T-helper 1 cell treated with Interleukin-12 subunit alpha and Interleukin-12 subunit beta and Interleukin-4 antibody, amounts not matched to agents 30 μg/mL and 1 μg/mL, for 36 hours (primary cell): ENCODE measurements at regions not wholly inside any gene's neighbourhood (a gene's known extent, or its start where the extent isn't known, plus 50 kb on each side); places are given as distances from the start of the nearest gene placed in this dataset.
"Not testable (repeated sequence)": the region's sequence is repeated elsewhere in the genome, so short reads cannot be mapped to it uniquely, and the experiment has no call there.

Source experiments
- H3K27ac Mint-ChIP-seq: one replicate; pipeline ENCODE4 v1.8.0; 2021; ENCODE audit warnings: mild to moderate bottlenecking, mixed read lengths
- H3K27me3 Mint-ChIP-seq: one replicate; pipeline ENCODE4 v1.8.0; 2021; ENCODE audit warnings: low read depth, mixed read lengths
- H3K36me3 Mint-ChIP-seq: one replicate; pipeline ENCODE4 v1.8.0; 2021; ENCODE audit warnings: low read depth, mixed read lengths
- H3K4me1 Mint-ChIP-seq: one replicate; pipeline ENCODE4 v1.8.0; 2021; ENCODE audit warnings: low read depth, mixed read lengths
- H3K4me3 Mint-ChIP-seq: one replicate; pipeline ENCODE4 v1.8.0; 2021; ENCODE audit warnings: mild to moderate bottlenecking, moderate library complexity, mixed read lengths
- H3K9me3 Mint-ChIP-seq: one replicate; pipeline ENCODE4 v1.8.0; 2021; ENCODE audit warnings: mixed read lengths

- H3K36me3 Mint-ChIP-seq = no peaks in the 10 kb centered on the region
- no peaks in the 10 kb centered on the region for H3K27me3 Mint-ChIP-seq
- no peak overlapping the region for H3K27ac Mint-ChIP-seq
- no peaks in the 10 kb centered on the region for H3K4me1 Mint-ChIP-seq
- peaks cover 12% of the 10 kb centered on the region for H3K9me3 Mint-ChIP-seq
- no peak overlapping the region for H3K4me3 Mint-ChIP-seq
Measured at GRCh38 chr7:10439027-10439426, 534.6 kb upstream of the PHF14 start.

DNA sequence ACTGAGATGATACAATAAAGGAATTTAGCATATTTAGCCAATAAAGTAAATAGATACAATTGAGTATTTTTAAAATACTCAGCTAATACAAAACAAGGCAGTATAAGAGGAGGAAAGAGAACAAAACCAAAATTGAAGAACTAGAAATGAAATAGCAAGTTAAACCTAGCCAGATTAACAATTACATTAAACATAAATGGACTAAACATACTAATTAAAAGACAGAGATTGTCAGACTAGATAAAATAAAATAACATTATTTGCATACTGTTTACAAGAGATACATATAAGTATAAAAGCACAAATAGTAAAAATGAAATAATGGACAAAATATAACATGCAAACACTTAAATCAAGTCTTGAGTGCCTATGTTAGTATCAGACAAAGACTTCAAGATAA is 517.7 kb upstream of the PHF14 start:
- H3K27me3 Mint-ChIP-seq = no peaks in the 10 kb centered on the region
- H3K36me3 Mint-ChIP-seq = no peaks in the 10 kb centered on the region
- H3K4me1 Mint-ChIP-seq = no peaks in the 10 kb centered on the region
- H3K4me3 Mint-ChIP-seq = no peak overlapping the region
- no peak overlapping the region for H3K27ac Mint-ChIP-seq
- H3K9me3 Mint-ChIP-seq = peaks cover 17% of the 10 kb centered on the region

DNA sequence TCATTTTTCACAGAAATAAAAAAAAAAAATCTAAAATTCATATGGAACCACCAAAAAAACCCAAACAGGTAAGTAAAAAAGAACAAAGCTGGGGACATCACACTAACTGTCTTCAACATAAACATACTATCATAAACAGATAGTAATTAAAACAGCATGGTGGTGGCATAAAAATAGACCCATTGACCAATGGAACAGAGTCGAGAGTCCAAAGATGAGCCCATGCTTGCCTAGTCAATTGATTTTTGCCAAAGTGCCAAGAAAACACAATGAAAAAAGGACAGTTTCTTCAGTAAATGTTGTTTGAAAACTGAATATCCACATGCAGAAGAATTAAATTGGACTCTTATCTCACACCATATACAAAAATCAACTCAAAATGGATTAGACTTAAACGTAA is 513.2 kb upstream of the PHF14 start:
- H3K27me3 Mint-ChIP-seq = no peaks in the 10 kb centered on the region
- H3K36me3 Mint-ChIP-seq = no peaks in the 10 kb centered on the region
- H3K4me1 Mint-ChIP-seq = no peaks in the 10 kb centered on the region
- no peak overlapping the region for H3K4me3 Mint-ChIP-seq
- peaks cover 8% of the 10 kb centered on the region for H3K9me3 Mint-ChIP-seq
- no peak overlapping the region for H3K27ac Mint-ChIP-seq

DNA sequence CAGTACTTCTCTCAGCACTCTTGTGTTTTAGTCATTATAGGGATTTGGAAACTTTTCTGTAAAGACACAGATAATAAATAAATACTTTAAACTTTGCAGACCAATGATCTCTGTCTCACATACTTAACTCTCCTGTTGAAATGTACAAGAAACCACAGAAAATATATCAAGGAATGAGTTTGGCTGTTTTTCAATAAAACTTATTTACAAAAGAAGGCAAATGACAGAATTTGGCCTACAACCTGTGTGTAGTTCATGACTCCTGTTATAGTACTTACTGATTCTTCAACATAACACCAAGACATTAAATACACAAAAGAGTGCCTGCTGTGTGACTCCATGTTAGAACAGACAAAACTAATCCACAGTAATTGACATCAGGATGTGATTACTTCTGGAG is 510.0 kb upstream of the PHF14 start:
- H3K9me3 Mint-ChIP-seq = no peaks in the 10 kb centered on the region
- H3K27me3 Mint-ChIP-seq = no peaks in the 10 kb centered on the region
- no peak overlapping the region for H3K4me3 Mint-ChIP-seq
- no peak overlapping the region for H3K27ac Mint-ChIP-seq
- H3K36me3 Mint-ChIP-seq = no peaks in the 10 kb centered on the region
- H3K4me1 Mint-ChIP-seq = no peaks in the 10 kb centered on the region

DNA sequence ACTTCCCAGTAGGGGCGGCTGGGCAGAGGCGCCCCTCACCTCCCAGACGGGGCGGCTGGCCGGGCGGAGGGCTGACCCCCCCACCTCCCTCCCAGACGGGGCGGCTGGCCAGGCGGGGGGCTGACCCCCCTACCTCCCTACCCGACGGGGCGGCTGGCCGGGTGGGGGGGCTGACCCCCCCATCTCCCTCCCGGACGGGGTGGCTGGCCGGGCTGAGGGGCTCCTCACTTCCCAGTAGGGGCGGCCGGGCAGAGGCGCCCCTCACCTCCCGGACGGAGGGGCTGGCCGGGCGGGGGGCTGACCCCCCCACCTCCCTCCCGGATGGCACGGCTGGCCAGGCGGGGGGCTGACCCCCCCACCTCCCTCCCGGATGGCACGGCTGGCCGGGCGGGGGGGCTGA is 508.1 kb upstream of the PHF14 start:
- not testable (repeated sequence) for H3K4me1 Mint-ChIP-seq, H3K4me3 Mint-ChIP-seq, H3K36me3 Mint-ChIP-seq, H3K27ac Mint-ChIP-seq, H3K9me3 Mint-ChIP-seq, H3K27me3 Mint-ChIP-seq

- Mint-ChIP-seq H3K9me3 (no peaks in the 10 kb centered on the region), H3K27ac (no peak overlapping the region), H3K36me3 (no peaks in the 10 kb centered on the region), H3K27me3 (no peaks in the 10 kb centered on the region), H3K4me3 (no peak overlapping the region), H3K4me1 (no peaks in the 10 kb centered on the region)
Measured at GRCh38 chr7:10468908-10469307, 504.8 kb upstream of the PHF14 start.

- H3K27me3 Mint-ChIP-seq = no peaks in the 10 kb centered on the region
- H3K27ac Mint-ChIP-seq = no peak overlapping the region
- H3K4me3 Mint-ChIP-seq = no peak overlapping the region
- H3K9me3 Mint-ChIP-seq = no peaks in the 10 kb centered on the region
- H3K4me1 Mint-ChIP-seq = no peaks in the 10 kb centered on the region
- no peaks in the 10 kb centered on the region for H3K36me3 Mint-ChIP-seq
Measured at GRCh38 chr7:10469476-10469875, 504.2 kb upstream of the PHF14 start.

GRCh38 chr7:10471280-10472058 is 502.2 kb upstream of the PHF14 start:
- no peaks in the 10 kb centered on the region for H3K4me1 Mint-ChIP-seq
- H3K9me3 Mint-ChIP-seq = no peaks in the 10 kb centered on the region
- no peak overlapping the region for H3K4me3 Mint-ChIP-seq
- H3K27me3 Mint-ChIP-seq = no peaks in the 10 kb centered on the region
- no peak overlapping the region for H3K27ac Mint-ChIP-seq
- no peaks in the 10 kb centered on the region for H3K36me3 Mint-ChIP-seq

GRCh38 chr7:10472115-10472514 is 501.6 kb upstream of the PHF14 start:
- Mint-ChIP-seq H3K27me3 (no peaks in the 10 kb centered on the region), H3K36me3 (no peaks in the 10 kb centered on the region), H3K4me1 (no peaks in the 10 kb centered on the region), H3K27ac (no peak overlapping the region), H3K9me3 (no peaks in the 10 kb centered on the region), H3K4me3 (no peak overlapping the region)

DNA sequence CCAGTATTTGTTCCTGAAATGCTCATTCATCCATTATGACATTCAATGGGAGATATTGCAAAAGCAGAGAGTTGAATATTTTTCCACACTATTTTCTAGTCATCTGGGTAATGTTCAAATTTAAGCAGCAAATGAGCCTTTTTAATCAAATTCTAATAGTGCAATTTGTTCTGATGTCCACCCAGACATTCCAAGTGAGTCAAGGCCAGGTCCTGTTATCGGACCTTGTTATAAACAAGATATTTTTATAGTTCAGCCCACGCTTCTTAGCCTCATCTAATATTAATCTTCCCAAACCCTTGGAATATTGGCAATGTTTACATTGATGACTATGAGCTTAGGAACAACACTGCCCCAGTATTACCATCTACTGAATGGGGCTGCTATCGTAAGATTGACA is 500.1 kb upstream of the PHF14 start:
- no peak overlapping the region for H3K4me3 Mint-ChIP-seq
- H3K27me3 Mint-ChIP-seq = no peaks in the 10 kb centered on the region
- no peaks in the 10 kb centered on the region for H3K9me3 Mint-ChIP-seq
- H3K4me1 Mint-ChIP-seq = no peaks in the 10 kb centered on the region
- no peaks in the 10 kb centered on the region for H3K36me3 Mint-ChIP-seq
- H3K27ac Mint-ChIP-seq = no peak overlapping the region

DNA sequence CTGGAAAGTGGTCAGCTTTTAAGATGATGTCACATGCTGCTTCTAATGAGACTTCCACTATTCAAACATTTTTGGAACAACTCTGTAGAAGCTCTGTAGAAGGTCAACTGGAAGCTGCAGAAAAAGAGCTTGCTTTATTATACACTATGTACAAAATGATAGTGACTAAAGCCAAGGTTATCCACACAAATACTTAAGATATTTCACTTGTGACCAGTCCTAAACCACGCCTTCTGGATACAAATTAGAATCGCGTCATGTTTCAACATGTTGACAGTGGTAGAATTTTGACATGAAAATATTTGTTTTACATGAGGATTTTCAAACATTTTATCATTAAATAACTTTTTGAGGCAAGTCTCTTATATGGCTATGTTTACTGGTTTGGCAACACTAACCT is 499.6 kb upstream of the PHF14 start:
- no peaks in the 10 kb centered on the region for H3K36me3 Mint-ChIP-seq
- no peaks in the 10 kb centered on the region for H3K9me3 Mint-ChIP-seq
- H3K27me3 Mint-ChIP-seq = no peaks in the 10 kb centered on the region
- H3K4me3 Mint-ChIP-seq = no peak overlapping the region
- H3K4me1 Mint-ChIP-seq = no peaks in the 10 kb centered on the region
- H3K27ac Mint-ChIP-seq = no peak overlapping the region

DNA sequence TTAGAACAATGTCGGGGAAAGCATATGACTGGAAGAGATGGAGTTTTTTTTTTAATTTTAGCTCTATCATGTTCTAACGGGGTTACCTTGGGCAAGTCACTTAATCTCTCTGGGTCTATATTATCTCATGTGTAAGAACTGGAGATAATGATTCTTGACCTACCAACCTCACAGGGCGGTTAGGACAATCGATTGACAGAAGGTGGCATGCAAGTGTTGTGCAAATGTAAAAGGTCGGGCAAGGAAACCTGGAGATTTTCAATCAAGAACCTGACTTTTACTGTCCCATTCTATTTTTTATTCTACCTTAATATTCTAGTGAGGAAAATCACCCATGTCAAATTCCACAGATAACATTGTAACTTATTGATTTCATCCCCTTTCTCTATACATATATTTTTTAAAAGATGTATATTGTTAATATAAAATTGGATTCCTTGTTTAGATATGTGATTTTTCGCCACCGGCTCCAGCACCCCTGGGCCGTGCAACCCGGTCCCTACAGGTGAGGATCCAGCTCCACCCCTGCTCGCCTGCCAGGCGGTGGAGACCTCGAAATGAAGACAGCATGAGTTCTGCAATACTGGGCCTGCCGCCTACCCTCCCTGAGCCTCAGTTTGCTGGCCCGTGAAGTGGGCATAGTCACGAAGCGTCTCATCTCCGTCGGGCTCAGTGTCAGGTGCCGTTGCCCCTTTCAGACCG is 497.6 kb upstream of the PHF14 start:
- H3K9me3 Mint-ChIP-seq = no peaks in the 10 kb centered on the region
- no peaks in the 10 kb centered on the region for H3K36me3 Mint-ChIP-seq
- H3K4me1 Mint-ChIP-seq = no peaks in the 10 kb centered on the region
- H3K27me3 Mint-ChIP-seq = no peaks in the 10 kb centered on the region
- no peak overlapping the region for H3K4me3 Mint-ChIP-seq
- no peak overlapping the region for H3K27ac Mint-ChIP-seq

DNA sequence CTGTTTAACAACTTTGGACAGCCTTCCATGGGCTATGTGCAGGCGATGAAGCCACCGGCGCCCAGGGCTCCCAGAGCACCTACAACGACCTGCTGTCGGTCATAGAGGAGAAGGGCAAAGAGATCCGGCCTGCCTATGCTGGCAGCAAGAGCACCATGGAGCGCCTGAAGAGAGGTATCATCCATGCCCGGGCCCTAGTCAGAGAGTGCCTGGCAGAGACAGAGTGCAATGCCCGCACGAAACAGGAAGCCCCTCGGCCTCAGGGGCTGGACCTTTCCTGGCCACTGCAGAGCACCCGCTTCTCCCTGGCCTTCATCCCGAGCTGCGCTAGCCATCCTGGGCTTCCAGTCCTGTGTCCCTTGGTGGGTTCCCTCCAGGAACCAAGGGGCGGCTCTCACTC is 497.0 kb upstream of the PHF14 start:
- Mint-ChIP-seq H3K27ac (no peak overlapping the region), H3K4me3 (no peak overlapping the region), H3K36me3 (no peaks in the 10 kb centered on the region), H3K9me3 (no peaks in the 10 kb centered on the region), H3K4me1 (no peaks in the 10 kb centered on the region), H3K27me3 (no peaks in the 10 kb centered on the region)

DNA sequence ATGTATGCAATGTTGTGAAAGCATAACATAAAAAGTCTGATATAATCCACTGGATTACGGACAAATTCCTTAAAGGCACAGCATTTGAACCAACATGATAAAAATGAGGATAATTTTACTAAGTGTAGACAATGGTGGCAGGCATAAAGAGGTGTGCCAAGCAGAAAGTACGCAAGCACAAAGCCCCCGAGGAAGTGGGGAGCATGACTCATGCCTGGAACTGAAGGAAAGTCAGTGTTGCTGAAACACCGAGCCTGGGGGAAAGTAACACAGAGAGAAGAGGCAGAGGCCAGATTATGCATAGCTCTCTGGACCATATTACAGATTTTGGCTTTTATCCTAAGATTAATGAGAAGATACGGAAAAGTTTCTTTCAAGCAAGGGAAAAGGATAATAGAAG is 490.0 kb upstream of the PHF14 start:
- Mint-ChIP-seq H3K4me1 (no peaks in the 10 kb centered on the region), H3K27ac (no peak overlapping the region), H3K36me3 (no peaks in the 10 kb centered on the region), H3K9me3 (no peaks in the 10 kb centered on the region), H3K27me3 (no peaks in the 10 kb centered on the region), H3K4me3 (no peak overlapping the region)

DNA sequence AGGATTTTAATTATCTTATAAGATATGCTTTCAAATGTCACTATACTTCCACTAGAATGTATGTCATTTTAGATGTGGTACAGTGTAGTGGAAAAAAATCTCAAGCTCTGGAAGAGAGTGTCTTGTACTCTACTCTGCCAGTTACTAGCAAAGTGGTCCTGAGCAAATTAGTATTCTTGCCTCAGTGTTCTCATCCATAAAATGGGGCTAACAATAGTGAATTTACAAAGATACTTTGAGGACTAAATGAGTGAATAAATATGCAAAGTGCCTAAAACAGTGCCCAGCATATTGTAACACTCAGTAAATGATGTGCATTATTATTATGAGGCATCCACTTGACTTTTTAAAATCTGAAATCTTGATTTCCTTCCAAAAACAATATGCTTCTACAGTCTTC is 488.9 kb upstream of the PHF14 start:
- Mint-ChIP-seq H3K4me3 (no peak overlapping the region), H3K27ac (no peak overlapping the region), H3K4me1 (no peaks in the 10 kb centered on the region), H3K9me3 (no peaks in the 10 kb centered on the region), H3K36me3 (no peaks in the 10 kb centered on the region), H3K27me3 (no peaks in the 10 kb centered on the region)
